Fibroblast of pulmonary artery (primary cell): ENCODE measurements at regions not wholly inside any gene's neighbourhood (a gene's known extent, or its start where the extent isn't known, plus 50 kb on each side); places are given as distances from the start of the nearest gene placed in this dataset.

Experiments
- DNase-seq: peaks from one replicate; pipeline ENCODE4 v3.0.0-alpha.2; 2010; ENCODE audit warnings: low read depth
- H3K4me3 ChIP-seq: replicated peaks from 2 replicates; pipeline ENCODE4 v1.5.1; 2011; ENCODE audit warnings: low read depth, mild to moderate bottlenecking, control low read depth, low read length, moderate library complexity
- CTCF ChIP-seq: IDR thresholded peaks from 2 replicates; pipeline ENCODE4 v1.5.1; 2011; ENCODE audit warnings: mild to moderate bottlenecking, control low read depth, low read length, inconsistent platforms; ENCODE audit errors: missing control alignments

DNA sequence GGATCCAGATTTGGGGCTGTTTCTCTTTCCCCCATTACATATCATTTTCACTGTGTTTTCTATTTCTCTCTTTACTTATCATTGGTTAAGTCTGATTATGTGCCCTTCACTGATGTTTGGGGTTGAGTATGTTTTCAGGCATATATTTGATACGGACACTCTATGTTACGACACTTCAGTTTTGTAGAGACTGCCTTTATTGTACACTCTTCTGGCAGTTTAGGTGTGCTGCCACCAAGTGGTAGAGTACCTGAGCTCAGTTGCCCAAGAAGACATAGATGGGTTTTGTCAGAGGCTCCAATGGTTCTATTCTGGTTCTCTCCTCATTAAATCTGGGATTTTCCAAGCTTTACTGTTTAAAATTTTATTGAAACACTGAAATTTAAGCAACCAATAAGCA, 255.0 kb upstream of the ROPN1 start:
- TF ChIP-seq CTCF: peak; percentile 47
- DNase-seq: peak; percentile 39
- no peak overlapping the region for H3K4me3 ChIP-seq

DNA sequence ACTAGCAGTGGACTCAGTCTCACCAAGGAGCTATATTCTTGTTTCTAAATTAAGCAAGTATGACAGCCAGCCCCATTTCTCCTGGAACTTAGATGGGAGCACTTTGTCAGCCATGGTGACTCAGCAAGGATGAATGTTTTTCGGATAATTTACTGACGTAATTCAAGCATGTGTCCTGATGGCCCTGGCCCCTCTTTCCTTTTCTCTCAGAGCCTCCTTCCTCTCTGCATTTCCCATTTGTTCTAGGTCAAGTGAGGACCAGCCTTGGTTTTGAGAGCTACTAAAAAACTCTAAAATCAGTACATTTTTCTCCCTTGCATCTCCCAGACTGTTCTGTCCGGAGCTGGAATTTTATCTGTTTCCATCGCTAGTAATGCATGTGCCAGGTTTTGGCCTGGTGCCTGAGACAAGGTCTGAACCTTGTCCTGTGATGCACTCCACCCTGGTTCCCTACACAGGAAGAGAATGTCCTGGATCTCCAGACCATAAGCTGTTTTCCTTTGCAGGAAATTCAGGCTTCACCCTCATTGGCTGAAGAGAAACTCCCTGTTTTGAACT, 256.6 kb upstream of the ROPN1 start:
- no peak for TF ChIP-seq CTCF
- DNase-seq: peak; percentile 91
- H3K4me3 ChIP-seq: no peak overlapping the region

DNA sequence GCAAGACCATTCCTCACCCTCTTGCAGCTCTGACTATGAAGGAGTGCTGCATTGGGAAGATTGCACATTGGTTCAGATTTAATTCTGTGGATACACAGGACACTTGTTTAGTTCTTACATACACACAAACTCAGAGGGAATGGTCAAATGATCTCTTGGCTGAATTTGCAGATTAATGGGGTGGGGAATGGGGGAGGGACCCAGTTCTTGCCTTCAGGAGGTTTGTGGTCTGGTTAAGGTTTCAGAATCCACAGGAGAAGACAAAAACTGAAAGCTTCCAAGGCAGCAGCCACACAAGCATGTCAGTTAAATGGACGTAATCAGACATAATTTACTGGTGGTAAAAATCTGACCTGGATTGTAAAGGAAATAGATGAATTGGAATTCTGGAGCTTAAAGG, 257.1 kb upstream of the ROPN1 start:
- H3K4me3 ChIP-seq: no peak overlapping the region
- no peak for DNase-seq
- TF ChIP-seq CTCF: no peak

GRCh38 chr3:124250053-124250452, 258.1 kb upstream of the ROPN1 start:
- H3K4me3 ChIP-seq: no peak overlapping the region
- no peak for TF ChIP-seq CTCF
- peak; percentile 24 for DNase-seq

DNA sequence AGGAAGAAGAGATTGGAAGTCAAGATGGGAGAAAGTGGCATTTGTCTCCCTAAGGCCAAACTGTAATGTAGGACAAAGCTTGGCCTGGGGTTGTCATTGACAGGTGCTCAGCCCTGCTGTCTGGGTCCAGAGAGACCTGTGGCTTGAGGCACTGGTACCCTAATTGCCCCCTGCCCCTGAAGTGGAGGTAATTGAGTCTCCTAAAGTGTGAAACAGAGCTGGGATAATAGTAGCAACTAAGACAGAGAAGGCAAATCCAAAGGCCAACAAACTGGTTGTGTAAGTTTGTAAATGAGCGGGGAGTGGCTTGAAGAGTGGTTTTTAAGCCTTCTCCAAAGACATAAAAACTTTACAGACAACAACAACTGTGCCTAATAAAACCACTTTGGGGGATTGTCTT, 264.2 kb upstream of the ROPN1 start:
- no peak for DNase-seq
- no peak for TF ChIP-seq CTCF

DNA sequence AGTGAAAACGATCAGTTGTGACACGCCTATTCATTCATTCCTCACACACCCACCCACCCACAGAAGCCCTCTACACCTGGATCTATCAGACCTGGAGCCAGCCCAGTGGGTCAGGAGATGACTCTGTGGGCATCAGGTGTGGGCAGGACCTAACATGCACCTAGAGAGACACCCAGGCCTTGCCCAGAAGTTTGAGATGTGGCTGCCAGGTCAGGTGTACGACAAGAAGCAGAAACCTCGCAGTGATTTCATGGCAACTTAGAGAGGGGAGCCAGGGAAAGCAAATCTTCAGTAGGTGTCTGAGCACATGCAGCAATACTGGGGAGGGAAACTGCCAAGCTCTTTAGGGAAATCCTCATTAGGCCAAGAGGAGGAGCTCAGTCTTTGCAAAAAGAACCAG, 264.7 kb upstream of the ROPN1 start:
- no peak overlapping the region for H3K4me3 ChIP-seq
- DNase-seq: no peak
- TF ChIP-seq CTCF: no peak

More for the DNA sequence above, 264.2 kb upstream of the ROPN1 start:
- no peak overlapping the region for H3K4me3 ChIP-seq

DNA sequence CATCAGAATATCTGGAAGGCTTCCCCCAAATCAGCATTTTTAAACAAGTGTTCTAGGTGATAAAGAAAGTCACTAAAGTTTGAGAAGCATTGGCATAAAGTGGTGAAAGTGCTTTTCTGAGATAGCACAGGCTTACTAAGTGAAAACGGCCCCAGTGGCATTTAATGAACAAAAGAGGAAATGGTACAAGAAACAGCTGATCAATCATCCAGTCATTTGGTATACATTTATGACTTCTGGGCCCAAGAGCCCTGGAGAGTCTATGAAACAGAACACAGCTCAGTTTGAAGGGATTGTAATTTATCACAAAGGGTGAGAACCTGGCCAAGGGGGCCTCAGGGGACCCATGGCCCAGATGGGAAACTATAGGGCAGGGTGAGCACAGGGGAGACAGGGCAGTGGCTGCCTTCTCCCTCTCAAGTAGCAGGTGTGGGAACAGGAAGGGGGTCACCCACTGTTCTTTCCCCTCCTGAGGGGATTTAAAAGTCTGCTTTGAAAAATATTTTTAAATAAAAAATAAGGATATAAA, 265.5 kb upstream of the ROPN1 start:
- DNase-seq: no peak
- TF ChIP-seq CTCF: no peak
- H3K4me3 ChIP-seq: no peak overlapping the region
